GM12878 (cell line): ENCODE measurements at regions not wholly inside any gene's neighbourhood (a gene's known extent, or its start where the extent isn't known, plus 50 kb on each side); places are given as distances from the start of the nearest gene placed in this dataset.
"Not testable (repeated sequence)": the region's sequence is repeated elsewhere in the genome, so short reads cannot be mapped to it uniquely, and the experiment has no call there.

Source experiments
- ATAC-seq: fragments of 200-7000 bp; cut with Tn5 transposase; 3 replicates; pipeline ENCODE4 v1.9.1; 2020; ENCODE audit warnings: mild to moderate bottlenecking, moderate library complexity
- BruUV-seq: library from RNA; stranded (reverse); fragments of 400-500 nt; replicated peaks from 2 replicates; lab custom pipeline; 2021; lab: Mats Ljungman, UMichigan
- CTCF ChIA-PET: fragments of 300-600 bp; sonication (Branson Sonifier 250); formaldehyde crosslinking; extraction: SDS; loops from one replicate; lab custom pipeline; 2021; ENCODE audit warnings: inconsistent platforms; lab: Yijun Ruan, JAX
- POLR2A ChIA-PET: fragments of 350-600 bp; formaldehyde crosslinking; extraction: SDS; loops from one replicate; lab custom pipeline; 2021; ENCODE audit warnings: inconsistent platforms; lab: Charles Lee
- RAD21 ChIA-PET: fragments of 300-600 bp; sonication (Branson Sonifier 250); formaldehyde crosslinking; loops from one replicate; lab custom pipeline; 2023; ENCODE audit warnings: antibody characterized with exemption; ENCODE audit not compliant: unreplicated experiment; lab: Charles Lee
- SMC1A ChIA-PET: fragments of 300-600 bp; sonication (Branson Sonifier 250); formaldehyde crosslinking; loops from one replicate; lab custom pipeline; 2023; ENCODE audit not compliant: unreplicated experiment, uncharacterized antibody; lab: Charles Lee
- DNase-seq: peaks from one replicate; pipeline ENCODE4 v3.0.0-alpha.2; 2011; ENCODE audit warnings: low read depth, low spot score
- FAIRE-seq: peaks from 3 replicates; lab custom pipeline; 2011; peaks lifted over from hg19 to GRCh38; lab: Jason Lieb, UNC
- H2AFZ ChIP-seq: 2 replicates; pipeline ENCODE4 v1.6.0; 2011; ENCODE audit warnings: low read depth, low read length, control low read depth; ENCODE audit not compliant: control insufficient read depth
- H3K27ac ChIP-seq: 2 replicates; pipeline ENCODE4 v1.5.1; 2011; ENCODE audit warnings: control low read depth; ENCODE audit not compliant: control insufficient read depth, insufficient read depth
- H3K27me3 ChIP-seq, 2 experiments: replicated peaks in 1 of 2; 2 replicates each; pipeline versions ENCODE4 v1.6.0 to v1.6.1; 2011; ENCODE audit warnings: low read length in 1 of 2; ENCODE audit not compliant: control insufficient read depth in 2 of 2, insufficient read depth in 2 of 2
- H3K36me3 ChIP-seq, 2 experiments: 2 replicates each; pipeline ENCODE4 v1.5.1; 2011; ENCODE audit warnings: low read length in 1 of 2; ENCODE audit not compliant: control insufficient read depth in 2 of 2, insufficient read depth in 2 of 2
- H3K4me1 ChIP-seq: 2 replicates; pipeline ENCODE4 v1.6.1; 2011; ENCODE audit warnings: mild to moderate bottlenecking, low read length, moderate library complexity, mixed read lengths; ENCODE audit not compliant: control insufficient read depth, insufficient read depth
- H3K4me2 ChIP-seq: 2 replicates; pipeline ENCODE4 v1.6.0; 2011; ENCODE audit warnings: control low read depth; ENCODE audit not compliant: control insufficient read depth, insufficient read depth
- H3K4me3 ChIP-seq: fragments of 200-600 bp; sonication (generic); 2 replicates; pipeline ENCODE4 v1.5.1; 2016
- H3K79me2 ChIP-seq: 2 replicates; pipeline ENCODE4 v1.6.0; 2011; ENCODE audit warnings: low read length; ENCODE audit not compliant: control insufficient read depth, insufficient read depth
- H3K9ac ChIP-seq: 2 replicates; pipeline ENCODE4 v1.8.0; 2011; ENCODE audit warnings: low read length, control low read depth, mixed read lengths; ENCODE audit not compliant: control insufficient read depth, insufficient read depth
- H3K9me3 ChIP-seq: replicated peaks from 3 replicates; pipeline ENCODE4 v1.5.1; 2011; ENCODE audit warnings: mild to moderate bottlenecking, low read length; ENCODE audit not compliant: control insufficient read depth, insufficient read depth
- H4K20me1 ChIP-seq: 2 replicates; pipeline ENCODE4 v1.6.0; 2011; ENCODE audit not compliant: control insufficient read depth, insufficient read depth
- HDGF ChIP-seq: fragments of 450-650 bp; IDR thresholded peaks from 2 replicates; pipeline ENCODE4 v1.6.1; 2016; ENCODE audit warnings: antibody characterized with exemption
- MTA3 ChIP-seq: IDR thresholded peaks from 2 replicates; pipeline ENCODE4 v1.6.1; 2012; ENCODE audit warnings: low read length, inconsistent platforms, borderline replicate concordance
- SMAD5 ChIP-seq: IDR thresholded peaks from 2 replicates; pipeline ENCODE4 v1.6.1; 2016; ENCODE audit warnings: antibody characterized with exemption, low read depth
- TCF3 ChIP-seq: IDR thresholded peaks from 2 replicates; pipeline ENCODE4 v1.6.1; 2012; ENCODE audit warnings: low read depth, mild to moderate bottlenecking, low read length, borderline replicate concordance; ENCODE audit not compliant: insufficient read depth
- WGBS: methylation state at CpG from one replicate; pipeline ENCODE4 v1.1.6; 2016; ENCODE audit warnings: low lambda C conversion rate; ENCODE audit not compliant: insufficient replicate concordance, insufficient coverage; ENCODE audit errors: missing lambda C conversion rate; 5-methylcytosine and 5-hydroxymethylcytosine counted together
- in situ Hi-C: fragments of 300-500 bp; cut with MboI; formaldehyde crosslinking; loops from 9 replicates; pipeline ENCODE4 v1.14.3; 2018; ENCODE audit warnings: mixed read lengths
- intact Hi-C: fragments of 100-400 bp; cut with micrococcal nuclease; formaldehyde crosslinking; loops from one replicate; pipeline ENCODE4 v1.14.2; 2022; ENCODE audit not compliant: unreplicated experiment
- TF ChIP-seq, protein P1 (sequence below): fragments of 450-650 bp; IDR thresholded peaks from 2 replicates; pipeline ENCODE4 v1.6.1; 2016; ENCODE audit warnings: mild to moderate bottlenecking, moderate library complexity, borderline replicate concordance
- TF ChIP-seq, protein P2 (sequence below): IDR thresholded peaks from 2 replicates; pipeline ENCODE4 v1.6.1; 2011; ENCODE audit warnings: mild to moderate bottlenecking, low read depth, low read length, moderate library complexity; ENCODE audit not compliant: insufficient replicate concordance

DNA sequence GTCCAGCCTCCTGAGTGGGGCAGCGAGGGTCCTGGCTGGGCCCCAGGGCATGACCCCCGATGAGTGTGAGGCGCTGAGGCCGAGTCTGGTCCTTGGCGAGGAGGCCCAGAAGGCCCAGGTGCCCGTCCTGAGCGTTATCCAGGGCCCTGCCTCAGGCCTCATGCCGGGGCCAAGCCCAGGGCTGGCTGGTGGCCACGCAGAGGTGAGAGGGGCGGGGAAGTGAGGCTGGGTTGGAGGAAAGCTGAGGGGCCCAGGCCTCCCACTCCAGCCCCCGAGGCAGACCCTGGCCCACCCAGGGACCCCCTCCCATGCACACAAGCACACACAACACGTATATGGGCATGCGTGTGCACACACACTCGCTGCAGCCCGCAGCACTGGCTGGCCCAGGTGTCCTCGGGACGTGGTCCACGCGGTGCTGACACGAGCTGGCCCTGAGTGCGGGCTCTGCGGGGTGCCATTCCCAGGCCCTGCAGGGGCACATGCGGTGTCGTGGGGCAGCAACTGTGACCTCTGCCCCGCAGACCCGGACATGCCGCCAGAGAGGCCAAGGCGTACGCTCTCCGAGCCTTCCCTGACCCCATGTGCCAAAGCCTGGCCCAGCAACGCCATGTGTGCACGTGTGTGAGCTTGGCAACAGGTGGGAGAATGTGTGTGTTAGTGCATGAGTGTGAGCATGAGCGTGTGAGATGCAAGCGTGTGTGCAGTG lies 160.2 kb downstream of the TMEM121 start:
- BruUV-seq: TSS peak; percentile 68
- H3K27ac ChIP-seq: peak overlapping the region; percentile 77
- H4K20me1 ChIP-seq, H3K27me3 ChIP-seq, H3K9me3 ChIP-seq, POLR2A ChIA-PET, H3K4me2 ChIP-seq, in situ Hi-C loops, RAD21 ChIA-PET, FAIRE-seq, H3K9ac ChIP-seq, DNase-seq, H2AFZ ChIP-seq, H3K4me3 ChIP-seq, H3K36me3 ChIP-seq, SMC1A ChIA-PET: not testable (repeated sequence)
- ATAC-seq: peak; percentile 60
- WGBS: 49% methylated on average over 25 of the region's 34 CpGs
- intact Hi-C loops: loop anchor here (5.0 kb wide), 1 partner anchor 119 kb away; no protein-coding TSS in a partner anchor
- H3K79me2 ChIP-seq: peaks cover 34% of the 10 kb centered on the region
- CTCF ChIA-PET: interaction anchor here (0.7 kb wide), 1 partner anchor 593 kb away, joined by 3 read pairs; no protein-coding TSS in a partner anchor
- TF ChIP-seq SMAD5: 0 out of 2 replicates have a peak, but pooled peaks have one; percentile 16
- H3K4me1 ChIP-seq: peaks cover 68% of the 10 kb centered on the region

DNA sequence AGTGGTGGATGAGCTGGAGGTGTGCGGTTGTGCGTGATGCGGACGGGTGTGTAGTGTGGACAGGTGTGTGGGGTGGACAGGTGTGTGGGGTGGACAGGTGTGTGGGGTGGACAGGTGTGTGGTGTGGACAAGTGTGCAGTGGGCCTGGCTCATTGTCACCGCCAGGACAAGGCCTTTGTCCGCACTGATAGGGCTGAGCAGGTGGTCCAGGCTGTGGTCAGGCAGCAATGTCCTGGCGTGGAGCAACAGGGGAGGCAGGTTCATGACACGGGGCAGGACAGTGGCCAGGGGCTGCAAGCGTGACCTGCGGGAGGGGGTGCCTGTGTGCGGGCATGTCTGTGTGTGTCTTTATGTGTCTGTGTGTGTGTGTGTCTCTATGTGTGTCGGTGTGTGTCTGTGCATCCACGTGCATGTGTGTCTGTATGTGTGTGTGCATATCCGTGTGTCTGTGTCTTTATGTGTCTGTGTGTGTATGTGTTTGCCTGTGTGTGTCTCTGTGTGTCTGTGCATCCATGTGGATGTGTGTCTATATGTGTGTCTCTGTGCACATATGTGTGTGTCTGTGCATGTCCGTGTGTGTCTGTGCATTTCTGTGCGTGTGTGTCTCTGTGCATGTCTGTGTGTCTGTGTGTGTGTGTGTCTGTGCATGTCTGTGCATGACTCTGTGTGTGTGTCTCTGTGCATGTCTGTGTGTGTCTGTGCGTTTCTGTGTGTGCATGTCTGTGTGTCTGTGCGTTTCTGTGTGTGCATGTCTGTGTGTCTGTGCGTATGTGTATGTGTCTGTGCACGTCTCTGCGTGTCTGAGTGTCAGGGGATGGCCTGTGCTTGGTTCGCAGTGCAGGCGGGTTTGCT lies 161.0 kb downstream of the TMEM121 start:
- Histone ChIP-seq H3K9ac (peak overlapping the region; percentile 54; the same call in 1 of the 2 replicates), H3K79me2 (peaks cover 34% of the 10 kb centered on the region), H3K27ac (peak overlapping the region; percentile 82), H3K4me2 (peak overlapping the region; percentile 35; the same call in 1 of the 2 replicates), H3K4me1 (peaks cover 68% of the 10 kb centered on the region)
- CTCF ChIA-PET: interaction anchor here (0.7 kb wide), 1 partner anchor 592 kb away, joined by 3 read pairs; no protein-coding TSS in a partner anchor
- RAD21 ChIA-PET, SMC1A ChIA-PET, H2AFZ ChIP-seq, FAIRE-seq, H3K27me3 ChIP-seq, H3K36me3 ChIP-seq, H4K20me1 ChIP-seq, POLR2A ChIA-PET, in situ Hi-C loops, ATAC-seq, DNase-seq, H3K4me3 ChIP-seq, H3K9me3 ChIP-seq, BruUV-seq: not testable (repeated sequence)
- intact Hi-C loops: loop anchor here (5.0 kb wide), 1 partner anchor 120 kb away; no protein-coding TSS in a partner anchor
- 59% methylated on average over 23 of the region's 23 CpGs for WGBS
- 0 out of 2 replicates have a peak, but pooled peaks have one; percentile 69 for TF ChIP-seq MTA3
- 0 out of 2 replicates have a peak, but pooled peaks have one; percentile 34 for TF ChIP-seq TCF3
- peak; percentile 85 for TF ChIP-seq HDGF
- TF ChIP-seq, protein P1, sequence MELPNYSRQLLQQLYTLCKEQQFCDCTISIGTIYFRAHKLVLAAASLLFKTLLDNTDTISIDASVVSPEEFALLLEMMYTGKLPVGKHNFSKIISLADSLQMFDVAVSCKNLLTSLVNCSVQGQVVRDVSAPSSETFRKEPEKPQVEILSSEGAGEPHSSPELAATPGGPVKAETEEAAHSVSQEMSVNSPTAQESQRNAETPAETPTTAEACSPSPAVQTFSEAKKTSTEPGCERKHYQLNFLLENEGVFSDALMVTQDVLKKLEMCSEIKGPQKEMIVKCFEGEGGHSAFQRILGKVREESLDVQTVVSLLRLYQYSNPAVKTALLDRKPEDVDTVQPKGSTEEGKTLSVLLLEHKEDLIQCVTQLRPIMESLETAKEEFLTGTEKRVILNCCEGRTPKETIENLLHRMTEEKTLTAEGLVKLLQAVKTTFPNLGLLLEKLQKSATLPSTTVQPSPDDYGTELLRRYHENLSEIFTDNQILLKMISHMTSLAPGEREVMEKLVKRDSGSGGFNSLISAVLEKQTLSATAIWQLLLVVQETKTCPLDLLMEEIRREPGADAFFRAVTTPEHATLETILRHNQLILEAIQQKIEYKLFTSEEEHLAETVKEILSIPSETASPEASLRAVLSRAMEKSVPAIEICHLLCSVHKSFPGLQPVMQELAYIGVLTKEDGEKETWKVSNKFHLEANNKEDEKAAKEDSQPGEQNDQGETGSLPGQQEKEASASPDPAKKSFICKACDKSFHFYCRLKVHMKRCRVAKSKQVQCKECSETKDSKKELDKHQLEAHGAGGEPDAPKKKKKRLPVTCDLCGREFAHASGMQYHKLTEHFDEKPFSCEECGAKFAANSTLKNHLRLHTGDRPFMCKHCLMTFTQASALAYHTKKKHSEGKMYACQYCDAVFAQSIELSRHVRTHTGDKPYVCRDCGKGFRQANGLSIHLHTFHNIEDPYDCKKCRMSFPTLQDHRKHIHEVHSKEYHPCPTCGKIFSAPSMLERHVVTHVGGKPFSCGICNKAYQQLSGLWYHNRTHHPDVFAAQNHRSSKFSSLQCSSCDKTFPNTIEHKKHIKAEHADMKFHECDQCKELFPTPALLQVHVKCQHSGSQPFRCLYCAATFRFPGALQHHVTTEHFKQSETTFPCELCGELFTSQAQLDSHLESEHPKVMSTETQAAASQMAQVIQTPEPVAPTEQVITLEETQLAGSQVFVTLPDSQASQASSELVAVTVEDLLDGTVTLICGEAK: peak; percentile 44; the same call in 1 of the 2 replicates
- TF ChIP-seq, protein P2, sequence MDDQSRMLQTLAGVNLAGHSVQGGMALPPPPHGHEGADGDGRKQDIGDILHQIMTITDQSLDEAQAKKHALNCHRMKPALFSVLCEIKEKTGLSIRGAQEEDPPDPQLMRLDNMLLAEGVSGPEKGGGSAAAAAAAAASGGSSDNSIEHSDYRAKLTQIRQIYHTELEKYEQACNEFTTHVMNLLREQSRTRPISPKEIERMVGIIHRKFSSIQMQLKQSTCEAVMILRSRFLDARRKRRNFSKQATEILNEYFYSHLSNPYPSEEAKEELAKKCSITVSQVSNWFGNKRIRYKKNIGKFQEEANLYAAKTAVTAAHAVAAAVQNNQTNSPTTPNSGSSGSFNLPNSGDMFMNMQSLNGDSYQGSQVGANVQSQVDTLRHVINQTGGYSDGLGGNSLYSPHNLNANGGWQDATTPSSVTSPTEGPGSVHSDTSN: peak; percentile 11
